ENCODE measurements at regions not wholly inside any gene's neighbourhood (a gene's known extent, or its start where the extent isn't known, plus 50 kb on each side); places are given as distances from the start of the nearest gene placed in this dataset.

DNA sequence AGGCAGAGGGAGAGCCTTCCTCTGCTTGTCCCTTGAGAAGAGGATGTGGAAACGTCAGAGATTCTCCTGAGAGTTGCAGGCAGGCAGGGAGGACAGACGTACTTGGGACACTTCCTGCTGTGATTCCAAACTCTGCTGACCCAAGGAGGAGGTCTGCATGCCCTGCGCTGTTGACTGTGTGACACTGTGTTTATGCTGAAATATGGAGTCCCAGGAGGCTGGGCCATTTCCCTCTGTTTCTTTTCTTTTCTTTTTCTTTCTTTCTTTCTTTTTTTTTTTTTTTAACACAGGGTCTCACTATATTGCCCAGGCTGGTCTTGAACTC lies 63.5 kb upstream of the BHLHE23 start:
- H3K27ac ChIP-seq (ENCODE audit: low read depth, low read length) = no peak overlapping the region
- no peak for DNase-seq
- no peak overlapping the region for H3K27ac Mint-ChIP-seq
- H3K27me3 ChIP-seq (ENCODE audit: control insufficient read depth, insufficient read depth, low read length, poor library complexity, severe bottlenecking) = peaks cover 43% of the 10 kb centered on the region
- H3K9me3 ChIP-seq (ENCODE audit: control insufficient read depth, low read length) = no peaks in the 10 kb centered on the region
- no peaks in the 10 kb centered on the region for H3K36me3 Mint-ChIP-seq (ENCODE audit: low read depth)
- H3K4me3 ChIP-seq (ENCODE audit: low read length) = no peak overlapping the region
- H3K36me3 ChIP-seq (ENCODE audit: control insufficient read depth, insufficient read depth, low read length) = no peaks in the 10 kb centered on the region
- no peaks in the 10 kb centered on the region for H3K4me1 ChIP-seq (ENCODE audit: control insufficient read depth, insufficient read depth, low read length)
- no peaks in the 10 kb centered on the region for H3K9me3 Mint-ChIP-seq
- TF ChIP-seq, protein P1, sequence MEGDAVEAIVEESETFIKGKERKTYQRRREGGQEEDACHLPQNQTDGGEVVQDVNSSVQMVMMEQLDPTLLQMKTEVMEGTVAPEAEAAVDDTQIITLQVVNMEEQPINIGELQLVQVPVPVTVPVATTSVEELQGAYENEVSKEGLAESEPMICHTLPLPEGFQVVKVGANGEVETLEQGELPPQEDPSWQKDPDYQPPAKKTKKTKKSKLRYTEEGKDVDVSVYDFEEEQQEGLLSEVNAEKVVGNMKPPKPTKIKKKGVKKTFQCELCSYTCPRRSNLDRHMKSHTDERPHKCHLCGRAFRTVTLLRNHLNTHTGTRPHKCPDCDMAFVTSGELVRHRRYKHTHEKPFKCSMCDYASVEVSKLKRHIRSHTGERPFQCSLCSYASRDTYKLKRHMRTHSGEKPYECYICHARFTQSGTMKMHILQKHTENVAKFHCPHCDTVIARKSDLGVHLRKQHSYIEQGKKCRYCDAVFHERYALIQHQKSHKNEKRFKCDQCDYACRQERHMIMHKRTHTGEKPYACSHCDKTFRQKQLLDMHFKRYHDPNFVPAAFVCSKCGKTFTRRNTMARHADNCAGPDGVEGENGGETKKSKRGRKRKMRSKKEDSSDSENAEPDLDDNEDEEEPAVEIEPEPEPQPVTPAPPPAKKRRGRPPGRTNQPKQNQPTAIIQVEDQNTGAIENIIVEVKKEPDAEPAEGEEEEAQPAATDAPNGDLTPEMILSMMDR (conservative IDR thresholded peaks at IDR 0.05) = no peak
- no peak overlapping the region for H3K4me3 Mint-ChIP-seq
- 10 to 40% methylated on average over 2 to 3 of the region's 3 CpGs for WGBS, 2 experiments (ENCODE audit: insufficient coverage in 1 of 2, insufficient read length in 1 of 2)
- peaks cover 30% of the 10 kb centered on the region for H3K27me3 Mint-ChIP-seq (ENCODE audit: insufficient read depth)
- H3K9ac ChIP-seq (ENCODE audit: extremely low read depth, low read length, poor library complexity, severe bottlenecking) = no peak overlapping the region
- peaks cover 3% of the 10 kb centered on the region for H3K4me1 Mint-ChIP-seq

DNA sequence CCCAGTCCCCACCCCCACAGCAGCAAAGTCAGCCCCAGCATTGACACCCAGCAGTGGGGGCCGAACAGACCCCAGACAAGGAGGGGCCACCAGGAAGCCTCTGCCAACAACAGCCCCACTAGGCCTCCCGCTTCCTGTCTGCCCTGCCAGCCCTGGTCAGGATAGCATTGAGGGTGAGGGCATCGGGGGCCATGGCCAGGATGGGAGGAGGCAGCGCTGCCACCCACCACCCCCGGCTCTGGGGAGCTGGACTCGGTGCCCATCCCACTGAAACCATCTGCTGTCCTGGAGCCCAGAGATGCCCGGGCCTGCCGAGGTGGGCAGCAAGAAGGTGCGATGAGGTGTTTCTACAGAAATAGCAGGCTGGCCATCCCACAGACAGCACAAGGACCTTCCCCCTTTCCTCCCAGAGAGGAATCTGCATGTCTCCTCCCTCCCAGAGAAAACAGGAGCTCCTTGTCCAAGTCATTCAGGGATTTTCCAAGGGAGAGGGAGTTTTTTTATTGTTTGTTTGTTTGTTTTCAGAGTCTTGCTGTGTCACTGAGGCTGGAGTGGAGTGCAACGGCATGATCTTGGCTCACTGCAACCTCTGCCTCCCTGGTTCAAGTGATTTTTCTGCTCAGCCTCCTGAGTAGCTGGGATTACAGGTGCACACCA lies 62.1 kb upstream of the BHLHE23 start:
- no peak overlapping the region for H3K27ac Mint-ChIP-seq
- H3K27ac ChIP-seq (ENCODE audit: low read depth, low read length) = no peak overlapping the region
- no peaks in the 10 kb centered on the region for H3K36me3 Mint-ChIP-seq (ENCODE audit: low read depth)
- no peak overlapping the region for H3K4me3 Mint-ChIP-seq
- peaks cover 3% of the 10 kb centered on the region for H3K4me1 Mint-ChIP-seq
- H3K27me3 ChIP-seq (ENCODE audit: control insufficient read depth, insufficient read depth, low read length, poor library complexity, severe bottlenecking) = peaks cover 33% of the 10 kb centered on the region
- no peaks in the 10 kb centered on the region for H3K9me3 ChIP-seq (ENCODE audit: control insufficient read depth, low read length)
- WGBS, 2 experiments (ENCODE audit: insufficient coverage in 1 of 2, insufficient read length in 1 of 2) = 88 to 90% methylated on average over 9 to 10 of the region's 10 CpGs
- no peak overlapping the region for H3K9ac ChIP-seq (ENCODE audit: extremely low read depth, low read length, poor library complexity, severe bottlenecking)
- H3K9me3 Mint-ChIP-seq = no peaks in the 10 kb centered on the region
- TF ChIP-seq, protein P1 (conservative IDR thresholded peaks at IDR 0.05) = no peak
- no peaks in the 10 kb centered on the region for H3K4me1 ChIP-seq (ENCODE audit: control insufficient read depth, insufficient read depth, low read length)
- DNase-seq = no peak
- peaks cover 26% of the 10 kb centered on the region for H3K27me3 Mint-ChIP-seq (ENCODE audit: insufficient read depth)
- no peak overlapping the region for H3K4me3 ChIP-seq (ENCODE audit: low read length)
- H3K36me3 ChIP-seq (ENCODE audit: control insufficient read depth, insufficient read depth, low read length) = no peaks in the 10 kb centered on the region

DNA sequence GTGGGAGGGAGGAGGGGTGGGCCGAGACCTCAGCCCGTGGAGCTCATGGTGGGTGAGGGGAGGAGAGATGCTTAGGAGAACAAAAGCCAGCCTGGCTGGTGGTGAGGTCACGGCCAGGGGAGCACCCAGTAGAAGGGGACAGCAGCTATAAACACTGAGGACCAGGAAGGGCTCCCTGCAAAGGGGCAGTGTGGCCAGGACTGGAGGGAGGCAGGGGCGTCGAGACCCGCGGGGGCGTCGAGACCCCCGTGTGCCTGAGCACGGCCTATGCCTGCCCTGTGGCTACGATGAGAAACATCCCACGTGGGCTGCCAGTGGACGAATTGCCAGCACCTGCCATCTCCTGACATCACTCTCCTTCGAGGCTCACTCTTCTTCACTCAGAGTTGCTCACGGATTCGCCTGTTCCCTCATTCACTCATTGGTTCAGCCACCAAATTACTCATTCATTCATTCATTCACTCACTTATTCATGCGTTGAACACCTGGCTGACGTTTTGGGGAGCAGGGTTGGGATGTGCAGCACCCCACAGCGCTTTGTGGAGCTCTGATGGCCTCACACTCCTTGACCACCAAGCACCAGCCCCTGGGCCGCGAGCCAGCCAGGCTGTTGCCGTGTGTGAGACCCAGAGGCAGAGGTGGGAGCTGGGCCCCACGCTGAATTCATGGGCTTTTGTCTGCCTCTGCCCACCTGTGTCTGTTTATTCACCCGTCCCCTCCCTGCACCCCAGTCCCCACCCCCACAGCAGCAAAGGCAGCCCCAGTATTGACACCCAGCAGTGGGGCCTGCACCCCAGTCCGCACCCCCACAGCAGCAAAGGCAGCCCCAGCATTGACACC lies 61.2 kb upstream of the BHLHE23 start:
- Mint-ChIP-seq H3K9me3 (no peaks in the 10 kb centered on the region), H3K36me3 (ENCODE audit: low read depth) (no peaks in the 10 kb centered on the region), H3K4me3 (no peak overlapping the region), H3K27ac (no peak overlapping the region), H3K4me1 (peaks cover 3% of the 10 kb centered on the region), H3K27me3 (ENCODE audit: insufficient read depth) (peaks cover 22% of the 10 kb centered on the region)
- 84 to 89% methylated on average over 18 to 24 of the region's 26 CpGs for WGBS, 2 experiments (ENCODE audit: insufficient coverage in 1 of 2, insufficient read length in 1 of 2)
- H3K27ac ChIP-seq (ENCODE audit: low read depth, low read length) = no peak overlapping the region
- DNase-seq = no peak
- TF ChIP-seq, protein P1 (conservative IDR thresholded peaks at IDR 0.05) = no peak
- no peak overlapping the region for H3K4me3 ChIP-seq (ENCODE audit: low read length)
- no peaks in the 10 kb centered on the region for H3K4me1 ChIP-seq (ENCODE audit: control insufficient read depth, insufficient read depth, low read length)
- H3K9ac ChIP-seq (ENCODE audit: extremely low read depth, low read length, poor library complexity, severe bottlenecking) = no peak overlapping the region
- H3K9me3 ChIP-seq (ENCODE audit: control insufficient read depth, low read length) = no peaks in the 10 kb centered on the region
- H3K36me3 ChIP-seq (ENCODE audit: control insufficient read depth, insufficient read depth, low read length) = no peaks in the 10 kb centered on the region
- H3K27me3 ChIP-seq (ENCODE audit: control insufficient read depth, insufficient read depth, low read length, poor library complexity, severe bottlenecking) = peaks cover 24% of the 10 kb centered on the region
